B cell (primary cell): ENCODE measurements at regions not wholly inside any gene's neighbourhood (a gene's known extent, or its start where the extent isn't known, plus 50 kb on each side); places are given as distances from the start of the nearest gene placed in this dataset.

ENCODE experiments used
- ATAC-seq: fragments of 200-7000 bp; cut with Tn5 transposase; one replicate; pipeline ENCODE4 v1.10.0; 2021; ENCODE audit warnings: low read depth, mild to moderate bottlenecking, moderate number of reproducible peaks, moderate library complexity
- CTCF ChIA-PET: fragments of 350-600 bp; sonication (Branson Sonifier 250); formaldehyde crosslinking; loops from one replicate; lab custom pipeline; 2021; ENCODE audit warnings: antibody characterized with exemption, inconsistent platforms; lab: Charles Lee
- POLR2A ChIA-PET: fragments of 350-600 bp; sonication (Branson Sonifier 250); formaldehyde crosslinking; loops from one replicate; lab custom pipeline; 2021; ENCODE audit warnings: antibody characterized with exemption; lab: Charles Lee
- DNase-seq: peaks from one replicate; pipeline ENCODE4 v3.0.0; 2013
- H2AFZ ChIP-seq: 2 replicates; pipeline ENCODE4 v1.6.1; 2012; ENCODE audit warnings: mild to moderate bottlenecking, low read depth, low read length; ENCODE audit not compliant: insufficient read depth, poor library complexity, severe bottlenecking
- H3K27ac ChIP-seq, 2 donors: 1 replicate in 1 of 2; 2 replicates in 1 of 2; pipeline ENCODE4 v1.5.1; 2012 to 2013; ENCODE audit warnings: low read length in 2 of 2, mild to moderate bottlenecking in 2 of 2, moderate library complexity in 1 of 2
- H3K27me3 ChIP-seq, 4 experiments: fragments of 200-600 bp in 1 of 4; sonication (generic) in 1 of 4; replicated peaks in 1 of 4; 1 replicate in 2 of 4; 2 replicates in 2 of 4; pipeline versions ENCODE4 v1.6.1 to v1.7.0; 2013 to 2016; ENCODE audit warnings: low read length in 3 of 4, mild to moderate bottlenecking in 2 of 4, mixed read lengths in 1 of 4, moderate library complexity in 1 of 4; ENCODE audit not compliant: insufficient read depth in 4 of 4, control insufficient read depth in 3 of 4; ENCODE audit errors: control extremely low read depth in 1 of 4
- H3K36me3 ChIP-seq, 2 experiments: replicated peaks in 1 of 2; 1 replicate in 1 of 2; 2 replicates in 1 of 2; pipeline versions ENCODE4 v1.6.1 to v1.7.1; 2013; ENCODE audit warnings: low read length in 1 of 2; ENCODE audit not compliant: insufficient read depth in 2 of 2, control insufficient read depth in 1 of 2; ENCODE audit errors: control extremely low read depth in 1 of 2, extremely low read depth in 1 of 2
- H3K4me1 ChIP-seq, 2 donors: fragments of 200-600 bp in 1 of 2; sonication (generic) in 1 of 2; 1 replicate in 1 of 2; 2 replicates in 1 of 2; pipeline versions ENCODE4 v1.5.1 to v1.6.1; 2013 to 2017; ENCODE audit warnings: low read length in 2 of 2; ENCODE audit not compliant: control insufficient read depth in 2 of 2, insufficient read depth in 2 of 2
- H3K4me2 ChIP-seq: replicated peaks from 2 replicates; pipeline ENCODE3; 2012; ENCODE audit warnings: mild to moderate bottlenecking, low read depth, low read length; ENCODE audit not compliant: poor library complexity, severe bottlenecking
- H3K4me3 ChIP-seq, 5 experiments: fragments of 200-600 bp in 1 of 5; sonication (generic) in 1 of 5; 1 replicate in 3 of 5; 2 replicates in 2 of 5; pipeline versions ENCODE4 v1.5.1 to v1.7.0; 2011 to 2016; ENCODE audit warnings: low read length in 4 of 5, mild to moderate bottlenecking in 4 of 5, low read depth in 2 of 5, control low read depth in 1 of 5, moderate library complexity in 1 of 5; ENCODE audit not compliant: insufficient read depth in 1 of 5; ENCODE audit errors: control extremely low read depth in 1 of 5, extremely low read depth in 1 of 5
- H3K79me2 ChIP-seq: fragments of 200-600 bp; sonication (generic); one replicate; pipeline ENCODE4 v1.6.0; 2016; ENCODE audit warnings: low read length; ENCODE audit not compliant: control insufficient read depth, insufficient read depth
- H3K9ac ChIP-seq: fragments of 200-600 bp; sonication (generic); 2 replicates; pipeline ENCODE4 v1.6.1; 2017; ENCODE audit warnings: mild to moderate bottlenecking, low read length, moderate library complexity
- H3K9me3 ChIP-seq, 3 donors: one replicate each; pipeline versions ENCODE4 v1.6.1 to v1.7.1; 2013; ENCODE audit warnings: low read length in 2 of 3; ENCODE audit not compliant: control insufficient read depth in 2 of 3, insufficient read depth in 1 of 3; ENCODE audit errors: control extremely low read depth in 1 of 3
- H4K20me1 ChIP-seq: 2 replicates; pipeline ENCODE4 v1.6.0; 2012; ENCODE audit warnings: mild to moderate bottlenecking, low read length; ENCODE audit not compliant: insufficient read depth, control insufficient read depth, poor library complexity, severe bottlenecking
- H3K27ac Mint-ChIP-seq: one replicate; pipeline ENCODE4 v1.8.0; 2021; ENCODE audit warnings: mixed read lengths
- H3K27me3 Mint-ChIP-seq: one replicate; pipeline ENCODE4 v1.8.0; 2021; ENCODE audit warnings: mixed read lengths
- H3K4me1 Mint-ChIP-seq: one replicate; pipeline ENCODE4 v1.8.0; 2021; ENCODE audit warnings: mixed read lengths
- H3K4me3 Mint-ChIP-seq: one replicate; pipeline ENCODE4 v1.8.0; 2021; ENCODE audit warnings: mixed read lengths
- H3K9me3 Mint-ChIP-seq: one replicate; pipeline ENCODE4 v1.8.0; 2022; ENCODE audit warnings: mixed read lengths; ENCODE audit not compliant: insufficient read depth
- EZH2 ChIP-seq: IDR thresholded peaks from 2 replicates; pipeline ENCODE4 v1.6.1; 2012; ENCODE audit warnings: borderline replicate concordance, low read depth, mild to moderate bottlenecking, moderate library complexity, low read length; ENCODE audit not compliant: insufficient read depth, poor library complexity, severe bottlenecking
- WGBS: methylation state at CpG from one replicate; pipeline ENCODE4 v1.1.5; 2013; ENCODE audit warnings: missing lambda C conversion rate; ENCODE audit not compliant: insufficient coverage; 5-methylcytosine and 5-hydroxymethylcytosine counted together
- intact Hi-C: fragments of 100-400 bp; cut with micrococcal nuclease; formaldehyde crosslinking; loops from one replicate; pipeline ENCODE4 v1.10.0; 2022
- TF ChIP-seq, protein P1 (sequence below): fragments of 200-600 bp; IDR thresholded peaks from one replicate; pipeline ENCODE4 v1.8.0; 2022; ENCODE audit warnings: antibody characterized with exemption, mild to moderate bottlenecking

DNA sequence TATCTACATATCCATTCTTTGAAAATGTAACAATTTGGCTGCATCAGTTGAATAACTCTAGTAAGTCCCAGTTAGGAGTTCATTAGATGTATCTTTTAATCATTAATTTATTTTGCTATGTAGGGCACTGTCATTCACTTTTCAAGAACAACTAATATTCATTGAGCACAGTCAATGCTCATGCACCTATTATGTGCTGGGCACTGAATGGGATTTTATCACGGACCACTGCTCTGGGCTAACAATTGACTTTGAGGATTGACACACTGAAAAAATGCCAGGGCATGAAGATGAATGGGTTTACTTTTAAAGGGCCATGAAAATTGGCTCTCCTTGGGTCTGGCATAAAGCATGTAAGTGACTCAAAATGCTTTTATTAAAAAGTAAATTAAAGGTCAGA is 375.2 kb downstream of the PLPP3 start:
- no peak for TF ChIP-seq EZH2
- TF ChIP-seq, protein P1, sequence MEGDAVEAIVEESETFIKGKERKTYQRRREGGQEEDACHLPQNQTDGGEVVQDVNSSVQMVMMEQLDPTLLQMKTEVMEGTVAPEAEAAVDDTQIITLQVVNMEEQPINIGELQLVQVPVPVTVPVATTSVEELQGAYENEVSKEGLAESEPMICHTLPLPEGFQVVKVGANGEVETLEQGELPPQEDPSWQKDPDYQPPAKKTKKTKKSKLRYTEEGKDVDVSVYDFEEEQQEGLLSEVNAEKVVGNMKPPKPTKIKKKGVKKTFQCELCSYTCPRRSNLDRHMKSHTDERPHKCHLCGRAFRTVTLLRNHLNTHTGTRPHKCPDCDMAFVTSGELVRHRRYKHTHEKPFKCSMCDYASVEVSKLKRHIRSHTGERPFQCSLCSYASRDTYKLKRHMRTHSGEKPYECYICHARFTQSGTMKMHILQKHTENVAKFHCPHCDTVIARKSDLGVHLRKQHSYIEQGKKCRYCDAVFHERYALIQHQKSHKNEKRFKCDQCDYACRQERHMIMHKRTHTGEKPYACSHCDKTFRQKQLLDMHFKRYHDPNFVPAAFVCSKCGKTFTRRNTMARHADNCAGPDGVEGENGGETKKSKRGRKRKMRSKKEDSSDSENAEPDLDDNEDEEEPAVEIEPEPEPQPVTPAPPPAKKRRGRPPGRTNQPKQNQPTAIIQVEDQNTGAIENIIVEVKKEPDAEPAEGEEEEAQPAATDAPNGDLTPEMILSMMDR: no peak
- H3K27ac ChIP-seq: no peak overlapping the region
- H3K27ac Mint-ChIP-seq: no peak overlapping the region
- H3K36me3 ChIP-seq: no peaks in the 10 kb centered on the region
- no peak overlapping the region for H2AFZ ChIP-seq
- no peaks in the 10 kb centered on the region for H3K4me1 ChIP-seq
- ChIA-PET POLR2A (no interaction called here), CTCF (no interaction called here)
- no peak overlapping the region for H3K9ac ChIP-seq
- no peak overlapping the region for H3K4me3 ChIP-seq
- 90% methylated on average over 1 of the region's 1 CpG for WGBS
- H3K27me3 ChIP-seq: no peaks in the 10 kb centered on the region
- DNase-seq (no peak), ATAC-seq (no peak)
- no peak overlapping the region for H3K4me3 Mint-ChIP-seq
- peaks cover 12% of the 10 kb centered on the region for H3K27me3 Mint-ChIP-seq
- no peak overlapping the region for H3K4me2 ChIP-seq
- H3K79me2 ChIP-seq: no peaks in the 10 kb centered on the region
- H3K9me3 Mint-ChIP-seq: no peaks in the 10 kb centered on the region
- H4K20me1 ChIP-seq: no peaks in the 10 kb centered on the region
- peaks cover 0 to 6% (median 0%) of the 10 kb centered on the region in 3 donors for H3K9me3 ChIP-seq
- intact Hi-C loops: no loop called here
- no peaks in the 10 kb centered on the region for H3K4me1 Mint-ChIP-seq

DNA sequence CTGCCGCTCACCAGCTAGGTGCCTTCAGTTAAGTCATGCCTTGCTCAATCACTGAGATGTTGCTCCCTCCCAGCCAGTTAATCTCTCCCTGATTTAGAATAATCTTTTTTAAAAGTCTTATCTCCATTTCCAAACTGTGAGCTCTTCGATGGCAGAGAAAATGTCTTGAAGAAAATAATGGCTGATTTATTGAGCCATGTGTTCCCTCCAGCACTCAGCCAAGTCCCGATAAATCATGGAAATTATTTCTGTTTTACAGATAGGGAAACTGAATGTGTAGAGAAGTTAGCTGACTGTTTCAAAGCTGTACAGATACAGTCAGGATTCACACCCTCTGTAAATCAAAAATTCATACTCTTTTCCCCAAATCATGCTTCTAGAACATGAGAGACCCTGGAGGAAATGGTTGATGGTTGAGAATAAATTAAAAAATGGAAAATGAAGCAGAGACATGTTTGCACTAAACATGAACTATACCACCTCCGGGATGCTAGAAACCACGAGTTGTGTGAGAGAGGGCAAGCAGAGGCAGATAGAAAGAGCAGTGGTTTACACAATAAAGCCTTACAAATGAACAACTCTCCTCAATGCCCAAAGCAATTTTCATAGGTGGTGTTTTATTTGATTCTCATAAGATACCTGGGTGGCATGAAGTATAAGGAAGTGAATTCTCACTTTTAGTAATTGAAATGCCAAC is 376.4 kb downstream of the PLPP3 start:
- H3K4me3 ChIP-seq: no peak overlapping the region
- no peak overlapping the region for H3K9ac ChIP-seq
- H3K4me1 Mint-ChIP-seq: no peaks in the 10 kb centered on the region
- ATAC-seq (no peak), DNase-seq (no peak)
- no peaks in the 10 kb centered on the region for H3K36me3 ChIP-seq
- H3K9me3 ChIP-seq: peaks cover 0 to 6% (median 0%) of the 10 kb centered on the region in 3 donors
- TF ChIP-seq, protein P1: no peak
- TF ChIP-seq EZH2: no peak
- H3K9me3 Mint-ChIP-seq: no peaks in the 10 kb centered on the region
- H3K4me1 ChIP-seq: no peaks in the 10 kb centered on the region
- H2AFZ ChIP-seq: no peak overlapping the region
- no peak overlapping the region for H3K4me2 ChIP-seq
- no peaks in the 10 kb centered on the region for H3K79me2 ChIP-seq
- H3K27me3 ChIP-seq: no peaks in the 10 kb centered on the region
- H4K20me1 ChIP-seq: no peaks in the 10 kb centered on the region
- H3K27me3 Mint-ChIP-seq: peaks cover 17% of the 10 kb centered on the region
- 100% methylated on average over 1 of the region's 5 CpGs for WGBS
- H3K27ac ChIP-seq: no peak overlapping the region
- POLR2A ChIA-PET: no interaction called here
- intact Hi-C loops: no loop called here
- CTCF ChIA-PET: no interaction called here
- H3K4me3 Mint-ChIP-seq: no peak overlapping the region
- H3K27ac Mint-ChIP-seq: no peak overlapping the region
